ENCODE measurements at regions not wholly inside any gene's neighbourhood (a gene's known extent, or its start where the extent isn't known, plus 50 kb on each side); places are given as distances from the start of the nearest gene placed in this dataset.
"Not testable (repeated sequence)": the region's sequence is repeated elsewhere in the genome, so short reads cannot be mapped to it uniquely, and the experiment has no call there.

GRCh38 chrX:1009771-1010170 lies 202.7 kb downstream of the CRLF2 start:
- no peak for DNase-seq

DNA sequence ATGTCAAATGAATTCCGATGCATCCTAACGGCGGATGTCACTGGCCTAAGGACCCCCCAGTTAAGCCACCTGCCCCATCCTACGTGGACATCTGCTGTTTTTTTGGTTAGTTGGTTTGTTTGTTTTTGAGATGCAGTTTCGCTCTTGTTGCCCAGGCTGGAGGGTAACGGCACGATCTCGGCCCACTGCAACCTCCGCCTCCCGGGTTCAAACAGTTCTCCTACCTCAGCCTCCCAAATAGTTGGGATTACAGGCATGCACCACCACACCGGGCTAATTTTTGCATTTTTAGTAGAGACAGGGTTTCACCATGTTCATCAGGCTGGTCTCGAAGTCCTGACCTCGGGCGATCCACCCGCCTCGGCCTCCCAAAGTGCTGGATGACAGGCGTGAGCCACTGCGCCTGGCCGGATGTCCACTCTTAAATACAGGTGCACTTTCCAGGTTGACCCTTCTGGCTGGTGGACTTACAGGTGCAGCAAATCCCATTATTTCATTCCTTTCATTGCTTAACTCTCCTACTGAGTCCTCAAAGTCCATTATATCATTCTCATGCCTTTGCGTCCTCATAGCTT lies 206.2 kb downstream of the CRLF2 start:
- no peak for DNase-seq

DNA sequence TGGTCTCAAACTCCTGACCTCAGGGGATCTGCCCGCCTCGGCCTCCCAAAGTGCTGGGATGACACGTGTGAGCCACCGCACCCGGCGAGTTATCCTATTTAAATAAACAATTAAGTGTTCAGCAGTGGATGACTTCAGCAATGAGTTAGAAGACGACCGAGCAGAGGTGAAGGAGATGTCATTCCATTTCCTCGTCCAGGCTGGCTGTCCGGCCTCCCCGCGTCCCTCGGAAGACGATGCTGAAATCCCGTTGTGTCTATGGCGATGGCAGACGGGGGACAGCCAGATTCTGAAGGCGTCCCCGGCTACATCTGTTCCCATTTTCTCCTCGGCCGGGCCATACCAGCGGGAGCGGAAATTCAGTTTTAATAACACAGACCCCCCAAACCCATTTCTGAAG lies 209.8 kb downstream of the CRLF2 start:
- no peak for DNase-seq

DNA sequence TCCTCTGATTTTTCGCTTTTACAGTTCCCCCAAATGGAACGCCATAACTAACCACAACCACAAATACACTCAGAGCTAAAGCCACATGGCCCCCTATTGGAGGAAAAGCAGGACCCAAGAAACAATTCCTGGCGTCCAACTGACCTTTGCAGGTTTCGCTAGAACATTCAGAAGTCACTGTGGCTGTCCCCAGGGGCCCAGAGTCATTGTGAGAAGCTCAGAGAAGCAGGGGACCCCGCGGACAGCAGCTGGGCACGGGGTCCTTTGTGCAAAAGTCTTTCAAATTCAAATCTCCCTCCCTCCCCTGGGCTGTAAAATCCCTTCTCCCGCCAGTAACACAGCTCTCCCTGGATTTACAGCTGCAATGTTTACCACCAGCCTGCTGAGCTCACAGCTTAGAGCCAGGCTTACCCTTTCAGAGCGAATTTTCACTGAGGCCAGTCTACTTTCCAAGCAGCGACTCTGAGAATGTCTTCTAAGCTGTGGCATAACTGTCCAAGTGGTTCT lies 214.8 kb downstream of the CRLF2 start:
- no peak for DNase-seq

DNA sequence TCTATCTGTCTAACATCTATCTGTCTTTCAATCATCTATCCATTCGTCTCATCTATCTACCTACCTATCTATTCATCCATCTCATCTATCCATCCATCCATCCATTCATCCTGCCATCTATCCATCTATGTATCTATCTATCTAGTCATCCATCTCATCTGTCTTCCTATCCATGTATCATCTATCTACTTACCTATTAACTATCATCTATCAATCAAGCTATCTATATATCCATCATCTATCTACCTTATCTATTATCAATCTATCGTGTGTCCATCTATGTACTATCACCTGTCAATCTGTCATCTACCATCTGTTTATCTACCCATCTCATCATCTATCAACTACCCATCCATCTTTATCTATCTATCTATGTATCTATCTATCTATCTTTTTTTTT lies 217.7 kb downstream of the CRLF2 start:
- no peak for DNase-seq

- DNase-seq: no peak
These were observed 222.4 kb downstream of the CRLF2 start for GRCh38 chrX:989959-990510.

GRCh38 chrX:988530-988929 lies 223.9 kb downstream of the CRLF2 start:
- DNase-seq: not testable (repeated sequence)

GRCh38 chrX:981791-982626 lies 230.4 kb downstream of the CRLF2 start:
- no peak for DNase-seq

GRCh38 chrX:980587-981235 lies 231.7 kb downstream of the CRLF2 start:
- DNase-seq: no peak

DNA sequence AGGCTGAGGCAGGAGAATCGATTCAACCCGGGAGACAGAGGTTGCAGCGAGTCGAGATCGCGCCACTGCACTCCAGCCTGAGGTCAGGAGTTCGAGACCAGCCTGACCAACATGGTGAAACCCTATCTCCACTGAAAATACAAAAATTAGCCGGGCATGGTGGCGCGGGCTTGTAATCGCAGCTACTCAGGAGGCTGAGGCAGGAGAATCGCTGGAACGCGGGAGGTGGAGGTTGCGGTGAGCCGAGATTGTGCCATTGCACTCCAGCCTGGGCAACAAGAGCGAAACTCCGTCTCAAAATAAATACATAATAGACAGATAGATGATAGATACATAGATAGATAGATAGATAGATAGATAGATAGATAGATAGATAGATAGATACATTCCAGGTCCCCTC lies 233.3 kb downstream of the CRLF2 start:
- not testable (repeated sequence) for DNase-seq

- DNase-seq: no peak
These were observed 239.3 kb downstream of the CRLF2 start for GRCh38 chrX:973010-973632.

DNA sequence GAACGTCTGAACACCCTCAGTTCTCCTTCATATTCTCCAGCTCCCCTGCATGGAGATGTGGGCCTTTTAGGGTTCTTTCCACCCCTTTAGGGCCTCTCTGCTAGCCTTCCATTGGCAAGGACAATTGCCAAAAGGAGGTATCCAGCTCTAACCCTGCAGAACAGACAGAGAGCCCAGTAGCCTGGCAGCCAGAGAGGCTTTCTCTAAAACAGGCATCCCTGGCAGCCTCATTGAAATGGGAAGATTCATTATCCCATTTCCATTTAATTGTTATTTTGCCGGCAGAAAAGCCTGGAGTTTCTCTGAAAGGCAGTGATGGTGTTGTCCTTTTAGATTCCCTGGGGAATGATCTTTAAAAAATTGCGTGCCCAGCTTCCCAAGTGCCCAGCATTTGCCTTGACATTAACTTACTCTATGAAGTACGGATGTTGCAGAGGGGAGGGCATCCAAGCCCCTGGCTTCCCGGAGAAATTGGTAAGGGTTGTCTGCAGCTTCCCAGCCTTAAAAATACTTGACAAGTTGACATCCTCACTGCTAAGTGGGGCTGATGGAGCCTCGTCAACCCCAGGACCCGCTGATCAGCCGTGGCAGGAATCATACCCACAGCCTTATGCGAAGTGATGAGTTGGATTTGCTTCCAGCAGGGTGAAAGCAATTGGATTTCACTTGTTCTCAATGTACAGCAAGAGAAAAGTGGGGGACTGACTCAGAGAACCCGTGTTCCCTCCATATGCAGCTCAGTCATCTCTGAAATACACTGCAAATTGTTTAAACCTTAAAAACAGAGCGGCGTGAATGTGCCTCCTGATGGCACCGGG lies 244.1 kb downstream of the CRLF2 start:
- no peak for DNase-seq

- no peak for DNase-seq
These were observed 245.9 kb downstream of the CRLF2 start for GRCh38 chrX:966396-967070.

GRCh38 chrX:964831-965416 lies 247.5 kb downstream of the CRLF2 start:
- no peak for DNase-seq

DNA sequence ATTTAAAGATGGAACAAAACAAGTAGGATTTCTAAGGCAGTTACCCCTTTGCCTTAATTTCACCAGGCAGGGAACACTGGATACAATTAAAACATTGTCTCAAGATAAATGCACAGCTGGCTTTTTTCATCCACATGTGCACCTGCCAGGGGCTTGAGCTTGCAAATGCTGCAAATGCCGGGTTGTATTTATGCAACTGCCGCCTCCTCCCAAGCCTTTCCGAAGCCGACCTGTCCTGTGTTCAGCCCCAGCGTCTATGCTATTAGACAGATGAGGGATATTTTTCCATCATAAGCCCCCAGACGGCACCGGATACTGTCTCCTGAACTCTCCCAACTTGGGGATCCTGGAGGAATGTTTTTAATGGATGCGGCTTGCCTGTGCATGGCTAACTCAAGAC lies 251.6 kb downstream of the CRLF2 start:
- no peak for DNase-seq

GRCh38 chrX:959595-959994 lies 252.9 kb downstream of the CRLF2 start:
- DNase-seq: no peak

GRCh38 chrX:955168-955781 lies 257.2 kb downstream of the CRLF2 start:
- not testable (repeated sequence) for DNase-seq

- DNase-seq: no peak
These were observed 258.5 kb downstream of the CRLF2 start for GRCh38 chrX:953879-954482.

DNA sequence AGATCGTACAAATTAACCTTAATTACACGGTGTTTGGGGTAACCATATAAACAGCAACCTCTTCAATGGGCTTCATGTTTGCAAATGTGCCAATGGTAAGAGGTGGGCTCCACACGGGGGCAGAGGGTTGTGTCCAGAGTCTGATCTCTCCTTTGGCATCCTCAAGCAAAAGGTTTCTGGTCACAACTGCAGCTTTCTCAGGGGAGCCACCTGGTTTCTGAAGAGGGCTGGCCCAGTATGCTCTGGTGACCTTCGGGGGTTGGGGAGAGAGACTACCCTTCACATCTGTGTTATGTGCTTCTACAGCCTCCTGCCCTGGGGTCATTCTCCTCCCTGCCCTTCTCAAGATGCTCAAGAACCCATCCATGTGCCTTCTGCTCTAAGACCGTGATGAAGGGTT lies 259.6 kb downstream of the CRLF2 start:
- DNase-seq: no peak

DNA sequence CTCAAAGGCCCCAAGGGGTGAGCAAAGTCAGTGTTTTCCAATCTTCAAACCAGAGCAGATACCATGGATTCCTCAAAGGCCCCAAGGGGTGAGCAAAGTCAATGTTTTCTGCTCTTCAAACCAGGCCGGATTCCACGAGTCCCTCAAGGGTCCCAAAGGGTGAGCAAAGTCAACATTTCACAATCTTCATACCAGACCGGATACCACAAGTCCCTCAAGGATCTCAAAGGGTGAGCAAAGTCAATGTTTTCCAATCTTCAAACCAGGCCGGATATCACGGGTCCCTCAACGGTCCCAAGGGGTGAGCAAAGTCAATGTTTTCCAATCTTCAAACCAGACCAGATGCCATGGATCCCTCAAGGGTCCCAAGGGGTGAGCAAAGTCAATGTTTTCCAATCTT lies 265.2 kb downstream of the CRLF2 start:
- not testable (repeated sequence) for DNase-seq
